GM18511 (cell line): ENCODE measurements at regions not wholly inside any gene's neighbourhood (a gene's known extent, or its start where the extent isn't known, plus 50 kb on each side); places are given as distances from the start of the nearest gene placed in this dataset.

Experiments
- ATAC-seq: cut with Tn5 transposase; IDR thresholded peaks from one replicate; pipeline ENCODE4 v1.9.1; 2021; ENCODE audit warnings: mild to moderate bottlenecking, moderate library complexity; ENCODE audit not compliant: unreplicated experiment

GRCh38 chr21:28827422-28827821, 165.3 kb downstream of the LTN1 start:
- ATAC-seq: no peak

DNA sequence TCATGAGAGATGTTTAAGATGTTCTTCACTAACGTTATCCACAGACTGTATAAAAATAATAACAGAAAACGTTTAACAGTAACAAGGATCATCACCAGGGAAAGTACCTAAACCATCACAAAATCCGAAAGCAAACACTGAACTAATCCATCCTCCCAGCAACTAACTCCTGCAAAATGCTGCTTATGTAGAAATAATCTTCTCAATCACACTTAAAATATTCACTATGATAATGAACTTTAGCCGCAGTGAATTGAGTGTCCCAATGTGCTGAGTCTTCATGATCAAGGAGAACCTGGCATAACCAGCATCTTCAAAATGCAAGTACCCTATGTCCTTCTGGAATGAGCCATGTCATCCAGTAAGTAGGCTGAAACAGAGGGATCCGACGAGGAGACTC, 166.1 kb downstream of the LTN1 start:
- no peak for ATAC-seq

- no peak for ATAC-seq
Measured at GRCh38 chr21:28826021-28826420, 166.7 kb downstream of the LTN1 start.

DNA sequence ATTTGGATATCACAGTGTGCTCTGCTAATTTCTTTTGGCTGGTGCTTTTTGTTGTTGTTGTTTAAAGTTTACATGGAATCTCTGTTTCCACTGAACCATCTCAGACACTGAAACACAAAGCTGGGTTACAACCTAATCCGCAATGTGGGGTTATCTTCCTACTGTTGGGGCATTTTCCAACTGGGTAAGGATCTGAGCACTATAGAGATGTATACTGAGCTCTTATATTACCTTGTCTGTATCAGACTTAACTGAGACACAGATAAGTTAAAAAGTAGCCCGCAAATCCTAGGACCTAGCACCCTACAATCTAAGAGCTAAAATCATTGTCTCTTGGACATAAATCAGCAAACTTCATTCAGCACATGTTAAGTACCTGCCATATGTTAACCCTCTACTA, 169.2 kb downstream of the LTN1 start:
- ATAC-seq: no peak

GRCh38 chr21:28822486-28823335, 170.0 kb downstream of the LTN1 start:
- ATAC-seq: no peak

DNA sequence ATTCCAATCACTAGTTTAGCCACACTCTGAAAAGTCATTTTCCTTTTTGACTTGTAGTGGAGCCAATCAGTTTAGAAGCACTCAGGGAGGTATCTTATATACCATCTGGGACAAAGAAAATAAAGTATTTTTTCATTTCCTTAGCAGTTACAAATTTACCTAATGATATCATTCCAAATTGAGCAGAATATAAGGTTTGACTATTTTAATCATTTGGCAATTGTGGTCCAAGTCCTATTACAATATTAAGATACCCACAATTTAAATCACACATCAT, 170.6 kb downstream of the LTN1 start:
- no peak for ATAC-seq

GRCh38 chr21:28821276-28822122, 171.2 kb downstream of the LTN1 start:
- ATAC-seq: no peak

DNA sequence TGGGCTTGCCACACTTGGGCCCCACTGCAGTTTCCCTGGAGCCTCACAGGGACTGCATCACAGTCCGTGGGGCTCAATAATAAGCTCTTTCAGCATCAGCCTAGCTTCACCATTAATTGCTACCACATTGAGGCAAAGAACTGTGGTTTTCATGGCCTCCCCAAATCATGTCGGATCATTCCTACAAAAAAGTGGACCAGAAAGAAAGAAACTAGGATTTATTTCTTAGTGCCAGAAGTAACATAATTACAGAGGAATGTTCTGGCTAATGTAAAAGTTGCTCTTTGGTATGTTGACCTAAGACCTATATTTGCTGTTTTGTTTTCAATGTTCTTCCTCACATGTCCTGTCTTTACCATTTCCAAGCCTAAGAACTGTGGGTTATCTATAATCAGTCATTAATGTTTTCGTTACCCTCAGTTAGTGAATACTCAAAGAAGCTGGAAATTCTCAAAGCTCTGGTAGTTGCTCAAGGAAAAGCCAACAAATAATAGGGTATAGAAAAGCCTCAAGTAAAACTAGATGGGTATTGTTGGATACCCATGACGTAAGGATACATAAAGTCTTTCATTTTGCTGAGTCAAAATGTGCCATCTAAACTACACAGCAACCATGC, 173.9 kb downstream of the LTN1 start:
- no peak for ATAC-seq

- no peak for ATAC-seq
Measured at GRCh38 chr21:28817871-28818270, 174.8 kb downstream of the LTN1 start.

DNA sequence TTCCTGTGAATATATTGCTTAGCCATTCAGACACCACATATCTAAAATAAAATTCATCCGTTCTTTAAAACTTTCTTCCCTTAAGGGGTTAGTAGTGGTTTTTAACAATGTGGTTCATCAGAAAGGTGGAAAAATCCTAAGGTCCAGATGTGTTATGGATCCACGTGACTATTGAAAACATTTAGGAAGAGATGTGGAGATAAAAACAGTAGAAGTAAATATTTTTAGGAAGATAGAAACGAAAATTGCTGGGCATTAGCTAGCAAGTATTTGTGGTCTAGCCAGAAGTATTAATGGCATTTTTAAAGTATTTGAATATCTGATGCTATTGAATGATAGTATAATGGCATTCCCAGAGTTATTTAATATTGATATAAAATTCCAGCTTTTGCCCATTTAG, 180.8 kb downstream of the LTN1 start:
- no peak for ATAC-seq

DNA sequence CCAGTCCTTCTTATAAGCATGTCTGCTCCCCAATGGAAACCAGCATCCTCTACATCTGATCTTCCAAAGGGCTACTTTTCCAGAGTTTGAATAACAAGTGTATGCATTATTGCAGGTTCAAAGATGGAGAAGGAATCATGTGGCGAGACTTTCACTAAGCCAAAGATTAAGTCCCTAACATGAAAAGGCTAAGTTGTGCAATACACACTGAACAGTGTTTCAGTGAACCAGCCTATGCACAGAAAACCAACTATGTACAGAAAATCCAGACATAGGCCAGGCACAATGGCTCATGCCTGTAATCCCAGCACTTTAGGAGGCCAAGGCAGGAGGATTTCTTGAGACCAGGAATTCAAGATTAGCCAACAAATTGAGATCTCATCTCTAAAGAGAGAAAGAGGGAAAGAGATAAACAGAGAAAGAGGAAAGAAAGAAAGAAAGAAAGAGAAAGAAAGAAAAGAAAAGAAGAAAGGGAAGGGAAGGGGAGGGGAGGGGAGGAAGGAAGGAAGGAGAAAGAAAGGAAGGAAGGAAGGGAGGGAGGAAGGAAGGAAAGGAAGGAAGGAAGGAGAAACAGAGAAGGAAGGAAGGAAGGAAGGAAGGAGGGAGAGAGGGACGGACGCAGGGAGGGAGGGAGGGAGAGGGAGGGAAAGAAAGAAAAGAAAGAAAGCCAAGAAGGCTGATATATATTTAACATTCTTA, 181.7 kb downstream of the LTN1 start:
- no peak for ATAC-seq

DNA sequence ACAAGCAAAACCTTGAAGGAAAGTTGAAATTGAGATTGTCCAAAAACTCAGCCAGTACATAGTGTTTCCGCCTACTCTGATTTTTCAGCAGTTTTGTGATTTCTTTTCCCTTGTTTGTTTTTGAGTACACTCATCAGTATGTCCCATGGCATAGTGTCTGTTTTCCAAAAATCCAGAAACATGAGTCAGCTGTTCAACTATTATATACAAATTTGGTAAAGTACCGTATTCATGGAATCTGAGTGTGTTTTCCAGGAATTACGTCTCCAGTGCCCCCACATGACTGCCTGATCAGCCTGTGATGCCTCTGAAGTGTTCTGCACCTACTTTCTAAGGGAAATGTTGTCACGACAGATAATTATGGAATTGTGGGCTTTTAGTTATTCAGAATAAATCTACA, 186.8 kb downstream of the LTN1 start:
- no peak for ATAC-seq

- ATAC-seq: no peak
Measured at GRCh38 chr21:28804089-28804670, 188.5 kb downstream of the LTN1 start.

- ATAC-seq: no peak
Measured at GRCh38 chr21:28801906-28802305, 190.8 kb downstream of the LTN1 start.

DNA sequence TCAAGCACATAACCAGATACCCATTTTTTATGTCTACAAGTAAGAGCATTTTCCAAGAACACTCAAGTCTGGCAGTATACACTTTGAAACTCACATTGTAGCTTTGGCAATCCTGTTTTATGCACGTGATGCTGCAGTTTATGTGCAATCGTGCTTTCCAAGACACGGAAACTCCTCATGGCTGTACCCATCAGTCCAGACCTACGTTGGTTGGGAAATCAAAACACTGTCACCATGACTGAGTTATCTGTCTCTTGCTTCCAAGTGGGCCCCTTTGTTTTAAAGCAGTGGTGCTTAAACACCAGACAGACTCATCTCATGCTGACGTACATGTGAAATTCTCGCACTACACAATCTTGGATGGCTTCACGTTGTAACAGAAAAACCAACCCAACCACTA, 192.8 kb downstream of the LTN1 start:
- ATAC-seq: no peak

- ATAC-seq: no peak
Measured at GRCh38 chr21:28798798-28799197, 193.9 kb downstream of the LTN1 start.

DNA sequence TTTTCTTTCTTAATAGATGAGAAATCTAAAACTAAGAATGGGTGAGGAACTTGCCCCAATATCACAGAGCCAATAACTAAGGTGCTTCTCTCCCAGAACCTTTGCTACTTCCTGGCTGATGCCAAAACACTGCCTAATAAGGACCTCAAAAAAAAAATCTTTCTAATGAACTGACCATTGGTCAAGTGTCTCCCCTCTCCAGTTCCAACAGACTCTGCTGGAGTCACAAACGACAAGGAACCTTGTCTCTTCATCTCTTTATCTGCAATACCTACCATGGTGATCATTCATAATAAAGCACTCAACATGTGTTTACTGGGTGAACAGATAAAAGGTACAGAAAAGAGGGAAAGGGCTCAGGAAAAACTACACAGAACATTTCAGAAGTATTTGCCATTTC, 197.4 kb downstream of the LTN1 start:
- ATAC-seq: no peak

DNA sequence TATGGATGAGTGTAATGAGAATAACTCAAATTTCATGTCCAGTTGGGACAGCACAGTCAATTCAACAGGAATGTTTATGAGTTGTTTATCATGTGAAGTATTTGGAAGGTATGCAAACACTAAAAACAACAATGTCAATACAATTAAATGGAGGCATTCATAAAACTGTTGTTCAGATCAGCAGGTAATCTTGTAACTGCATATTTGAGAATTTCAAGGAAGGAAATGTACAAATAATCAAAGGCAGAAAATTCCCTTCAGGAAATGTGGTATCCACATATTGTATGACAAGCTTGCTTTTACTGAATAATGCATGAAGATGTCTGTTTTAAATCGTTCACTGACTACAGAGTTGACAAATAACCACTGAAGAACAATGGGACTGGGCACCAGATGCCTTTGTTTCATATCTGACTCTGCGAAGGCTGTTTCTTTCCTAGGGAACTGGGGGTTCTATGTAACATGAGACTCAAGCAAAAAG, 198.3 kb downstream of the LTN1 start:
- no peak for ATAC-seq

GRCh38 chr21:28793043-28793442, 199.6 kb downstream of the LTN1 start:
- ATAC-seq: no peak

- no peak for ATAC-seq
Measured at GRCh38 chr21:28791595-28792282, 200.9 kb downstream of the LTN1 start.
